Osteocyte (in vitro differentiated cells): ENCODE measurements at regions not wholly inside any gene's neighbourhood (a gene's known extent, or its start where the extent isn't known, plus 50 kb on each side); places are given as distances from the start of the nearest gene placed in this dataset.

Source experiments
- DNase-seq: peaks from one replicate; pipeline ENCODE4 v3.0.0; 2021; ENCODE audit warnings: mixed read lengths; ENCODE audit not compliant: unreplicated experiment; ENCODE audit errors: extremely low spot score
- H3K27ac Mint-ChIP-seq: one replicate; pipeline ENCODE4 v1.8.0; 2021; ENCODE audit warnings: mild to moderate bottlenecking, mixed read lengths; ENCODE audit not compliant: unreplicated experiment
- H3K27me3 Mint-ChIP-seq: one replicate; pipeline ENCODE4 v1.8.0; 2021; ENCODE audit warnings: mixed read lengths; ENCODE audit not compliant: unreplicated experiment
- H3K36me3 Mint-ChIP-seq: one replicate; pipeline ENCODE4 v1.8.0; 2021; ENCODE audit warnings: mixed read lengths; ENCODE audit not compliant: unreplicated experiment
- H3K4me1 Mint-ChIP-seq: one replicate; pipeline ENCODE4 v1.8.0; 2021; ENCODE audit warnings: mixed read lengths; ENCODE audit not compliant: unreplicated experiment
- H3K4me3 Mint-ChIP-seq: one replicate; pipeline ENCODE4 v1.8.0; 2021; ENCODE audit warnings: mild to moderate bottlenecking, moderate library complexity, mixed read lengths; ENCODE audit not compliant: unreplicated experiment
- H3K9me3 Mint-ChIP-seq: one replicate; pipeline ENCODE4 v1.8.0; 2021; ENCODE audit warnings: mixed read lengths; ENCODE audit not compliant: unreplicated experiment
- TF ChIP-seq, protein P1 (sequence below): fragments of 200-600 bp; sonication (generic); IDR thresholded peaks from 2 replicates; pipeline ENCODE4 v1.5.0; 2021; ENCODE audit warnings: antibody characterized with exemption, mild to moderate bottlenecking, moderate library complexity

DNA sequence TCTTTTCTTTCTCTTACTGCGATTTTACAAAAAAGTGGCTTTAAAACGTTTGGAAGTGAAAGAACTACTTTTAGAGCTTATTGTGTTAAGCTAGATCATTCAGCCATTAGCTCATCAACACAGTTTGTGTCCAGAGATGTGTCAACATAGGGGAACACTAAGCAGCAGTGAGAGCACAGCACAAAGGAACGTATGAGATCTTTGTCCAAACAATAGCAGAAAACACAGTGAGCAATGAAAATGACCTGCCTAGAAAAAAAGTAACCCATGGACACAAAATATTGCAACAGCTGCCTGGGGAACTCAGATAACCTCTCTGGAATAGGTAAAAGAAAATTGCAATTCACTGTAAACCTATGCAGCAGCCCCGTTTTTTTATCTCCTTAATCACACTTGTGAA is 372.5 kb downstream of the ARHGEF28 start:
- TF ChIP-seq, protein P1, sequence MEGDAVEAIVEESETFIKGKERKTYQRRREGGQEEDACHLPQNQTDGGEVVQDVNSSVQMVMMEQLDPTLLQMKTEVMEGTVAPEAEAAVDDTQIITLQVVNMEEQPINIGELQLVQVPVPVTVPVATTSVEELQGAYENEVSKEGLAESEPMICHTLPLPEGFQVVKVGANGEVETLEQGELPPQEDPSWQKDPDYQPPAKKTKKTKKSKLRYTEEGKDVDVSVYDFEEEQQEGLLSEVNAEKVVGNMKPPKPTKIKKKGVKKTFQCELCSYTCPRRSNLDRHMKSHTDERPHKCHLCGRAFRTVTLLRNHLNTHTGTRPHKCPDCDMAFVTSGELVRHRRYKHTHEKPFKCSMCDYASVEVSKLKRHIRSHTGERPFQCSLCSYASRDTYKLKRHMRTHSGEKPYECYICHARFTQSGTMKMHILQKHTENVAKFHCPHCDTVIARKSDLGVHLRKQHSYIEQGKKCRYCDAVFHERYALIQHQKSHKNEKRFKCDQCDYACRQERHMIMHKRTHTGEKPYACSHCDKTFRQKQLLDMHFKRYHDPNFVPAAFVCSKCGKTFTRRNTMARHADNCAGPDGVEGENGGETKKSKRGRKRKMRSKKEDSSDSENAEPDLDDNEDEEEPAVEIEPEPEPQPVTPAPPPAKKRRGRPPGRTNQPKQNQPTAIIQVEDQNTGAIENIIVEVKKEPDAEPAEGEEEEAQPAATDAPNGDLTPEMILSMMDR: no peak
- Mint-ChIP-seq H3K4me1 (no peaks in the 10 kb centered on the region), H3K36me3 (peaks cover 8% of the 10 kb centered on the region), H3K4me3 (no peak overlapping the region), H3K9me3 (peaks cover 6% of the 10 kb centered on the region), H3K27me3 (peaks cover 11% of the 10 kb centered on the region), H3K27ac (no peak overlapping the region)
- no peak for DNase-seq

DNA sequence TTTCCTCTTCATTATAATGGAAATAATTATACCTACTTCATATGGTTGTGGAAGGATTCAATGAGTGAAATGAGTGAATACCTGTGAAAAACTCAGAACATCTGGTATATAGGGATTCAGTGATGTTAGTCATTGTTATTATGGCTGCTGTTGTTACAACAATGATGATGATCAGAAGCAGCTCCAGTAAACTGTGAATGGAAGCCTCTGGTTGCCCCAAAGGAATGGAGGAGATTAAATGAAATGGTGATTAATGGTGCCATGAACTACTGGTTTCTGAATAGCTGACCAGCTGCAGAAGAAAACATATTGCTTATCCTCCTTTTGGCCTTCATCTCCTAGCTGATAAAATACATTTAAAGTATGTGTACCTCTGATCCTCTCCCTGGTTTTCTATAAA is 372.0 kb downstream of the ARHGEF28 start:
- no peaks in the 10 kb centered on the region for H3K4me1 Mint-ChIP-seq
- no peak overlapping the region for H3K4me3 Mint-ChIP-seq
- TF ChIP-seq, protein P1: no peak
- peaks cover under 1% of the 10 kb centered on the region for H3K9me3 Mint-ChIP-seq
- peaks cover 3% of the 10 kb centered on the region for H3K36me3 Mint-ChIP-seq
- peaks cover 11% of the 10 kb centered on the region for H3K27me3 Mint-ChIP-seq
- H3K27ac Mint-ChIP-seq: no peak overlapping the region
- no peak for DNase-seq

DNA sequence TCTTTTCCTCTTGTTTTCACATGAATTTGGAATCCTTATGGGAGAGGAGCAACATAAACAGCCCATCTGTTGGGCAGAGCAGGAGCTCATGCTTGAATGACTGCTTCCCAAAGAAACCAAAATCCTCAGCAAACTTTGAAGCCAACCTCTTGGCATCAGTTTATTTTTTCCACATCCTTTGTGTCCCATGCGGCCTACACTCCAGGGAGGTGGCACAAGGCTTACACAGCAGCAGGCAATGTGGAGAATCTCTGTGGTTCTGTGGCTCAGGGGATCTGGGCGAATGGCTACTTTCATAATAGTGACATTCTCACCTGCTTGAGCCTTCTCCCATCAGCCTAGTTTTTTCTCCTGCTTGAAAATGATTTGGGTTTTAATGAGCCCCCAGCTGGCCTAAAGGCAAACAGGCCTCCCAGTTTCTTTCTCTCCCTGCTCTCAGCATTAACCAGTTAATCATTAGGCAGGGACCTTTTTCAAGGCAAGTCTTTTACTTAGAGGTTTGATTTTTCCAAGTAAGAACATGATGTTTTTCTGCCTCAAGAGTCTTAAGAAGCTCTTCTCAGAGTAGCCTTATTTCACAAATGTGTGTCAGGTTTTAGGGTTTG is 370.3 kb downstream of the ARHGEF28 start:
- Mint-ChIP-seq H3K4me1 (no peaks in the 10 kb centered on the region), H3K9me3 (no peaks in the 10 kb centered on the region), H3K36me3 (peaks cover 3% of the 10 kb centered on the region), H3K4me3 (no peak overlapping the region), H3K27ac (no peak overlapping the region), H3K27me3 (peaks cover 11% of the 10 kb centered on the region)
- DNase-seq: no peak
- TF ChIP-seq, protein P1: no peak

DNA sequence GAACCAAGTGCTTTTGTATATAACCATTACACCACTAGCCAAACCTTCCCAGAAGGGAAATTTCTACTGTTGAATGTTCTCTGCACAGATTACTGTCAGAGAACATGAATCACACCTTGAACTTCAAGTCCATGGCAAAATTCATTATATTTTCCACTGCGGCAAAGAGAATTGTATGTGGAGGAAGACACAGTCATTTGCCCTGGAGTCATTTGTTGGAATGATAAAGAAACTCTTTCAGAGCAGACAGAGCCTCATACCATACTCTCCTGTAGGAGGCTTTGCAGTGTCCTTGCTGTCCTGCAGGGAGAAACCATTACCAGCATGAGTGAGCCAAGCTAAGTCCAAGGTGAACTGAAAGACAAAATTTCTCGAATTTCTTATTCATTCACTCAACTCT is 369.0 kb downstream of the ARHGEF28 start:
- no peaks in the 10 kb centered on the region for H3K9me3 Mint-ChIP-seq
- no peak for DNase-seq
- H3K27ac Mint-ChIP-seq: no peak overlapping the region
- H3K36me3 Mint-ChIP-seq: peaks cover 3% of the 10 kb centered on the region
- H3K4me3 Mint-ChIP-seq: no peak overlapping the region
- TF ChIP-seq, protein P1: peak; percentile 6
- peaks cover 6% of the 10 kb centered on the region for H3K27me3 Mint-ChIP-seq
- peaks cover 2% of the 10 kb centered on the region for H3K4me1 Mint-ChIP-seq
